OCI-LY3 (cell line): ENCODE measurements at regions not wholly inside any gene's neighbourhood (a gene's known extent, or its start where the extent isn't known, plus 50 kb on each side); places are given as distances from the start of the nearest gene placed in this dataset.

Experiments used
- CTCF ChIP-seq: fragments of 200-600, 300-600 bp; sonication (generic); IDR thresholded peaks from 2 replicates; pipeline ENCODE4 v1.5.1; 2014; ENCODE audit warnings: antibody characterized with exemption, low read length, low read depth
- EZH2phosphoT487 ChIP-seq: fragments of 200-600 bp; shearing (Covaris generic); IDR thresholded peaks from 2 replicates; pipeline ENCODE4 v1.6.1; 2018; ENCODE audit warnings: antibody characterized with exemption, mixed run types, low read depth

- TF ChIP-seq CTCF, result no peak
- TF ChIP-seq EZH2phosphoT487, result no peak
Measured at GRCh38 chr21:39079617-39080016, 103.6 kb downstream of the PSMG1 start.
